Bone marrow (tissue), 2 donors: ENCODE measurements at regions not wholly inside any gene's neighbourhood (a gene's known extent, or its start where the extent isn't known, plus 50 kb on each side); places are given as distances from the start of the nearest gene placed in this dataset.

ENCODE experiments used
- DNase-seq, 2 donors: peaks; one replicate each; lab custom pipeline; 2025; lab: John Stamatoyannopoulos, UW

DNA sequence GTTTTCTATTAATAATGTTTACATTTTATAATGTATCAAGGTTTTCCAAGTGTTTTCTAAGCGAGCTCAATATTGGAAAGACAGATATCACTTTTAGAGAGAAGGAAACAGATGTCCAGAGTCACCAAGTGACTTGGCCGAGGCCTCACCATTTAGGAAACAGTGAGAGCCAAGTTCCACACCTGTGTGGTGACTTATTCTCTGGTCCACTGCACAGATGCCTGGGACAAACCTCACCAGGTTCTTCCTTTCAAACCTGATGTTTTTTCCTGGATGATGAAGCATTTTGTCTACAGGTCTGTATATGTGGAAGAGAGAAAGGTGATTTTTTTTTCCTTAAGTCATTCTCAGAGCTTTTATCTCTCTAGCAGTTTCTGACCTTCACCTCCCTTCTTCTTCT, 280.7 kb downstream of the LPIN1 start:
- no peak for DNase-seq

DNA sequence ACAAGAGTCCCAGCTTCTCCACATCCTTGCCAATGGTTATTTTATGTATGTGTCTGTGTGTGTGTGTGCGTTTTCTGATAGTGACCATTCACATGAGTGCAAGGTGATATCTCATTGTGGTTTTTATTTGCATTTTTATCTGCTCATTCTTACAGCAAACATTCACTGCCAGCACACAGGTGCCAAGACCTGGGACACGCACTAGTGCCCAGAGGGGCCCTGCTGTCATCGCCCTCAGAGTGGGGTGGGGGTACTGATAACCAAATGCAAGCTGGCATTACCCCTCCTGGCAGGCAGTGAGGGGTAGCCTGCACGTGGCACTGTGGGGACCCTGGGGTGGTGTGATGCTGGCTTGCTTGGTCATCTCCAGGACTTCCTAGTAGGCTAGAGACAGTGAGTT, 285.4 kb downstream of the LPIN1 start:
- no peak for DNase-seq

DNA sequence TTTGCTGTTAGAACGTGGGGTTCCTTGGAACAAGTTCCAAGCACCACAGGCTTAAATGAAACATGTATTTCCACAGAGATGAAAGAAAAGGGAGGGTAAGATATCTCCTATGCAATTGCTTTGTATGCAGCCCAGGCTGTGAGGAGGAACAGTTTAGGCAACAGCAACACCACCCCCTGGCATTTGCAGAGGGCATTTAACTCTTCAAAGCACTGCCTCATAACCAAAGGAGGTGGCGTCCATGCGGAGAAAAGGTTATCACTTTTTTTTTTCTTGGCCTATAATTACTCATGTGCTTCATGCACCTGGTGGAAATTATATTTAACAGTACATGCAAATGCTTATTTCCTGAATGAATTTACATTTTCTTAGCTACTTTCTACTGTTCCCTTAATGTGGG, 286.0 kb downstream of the LPIN1 start:
- DNase-seq: no peak

DNA sequence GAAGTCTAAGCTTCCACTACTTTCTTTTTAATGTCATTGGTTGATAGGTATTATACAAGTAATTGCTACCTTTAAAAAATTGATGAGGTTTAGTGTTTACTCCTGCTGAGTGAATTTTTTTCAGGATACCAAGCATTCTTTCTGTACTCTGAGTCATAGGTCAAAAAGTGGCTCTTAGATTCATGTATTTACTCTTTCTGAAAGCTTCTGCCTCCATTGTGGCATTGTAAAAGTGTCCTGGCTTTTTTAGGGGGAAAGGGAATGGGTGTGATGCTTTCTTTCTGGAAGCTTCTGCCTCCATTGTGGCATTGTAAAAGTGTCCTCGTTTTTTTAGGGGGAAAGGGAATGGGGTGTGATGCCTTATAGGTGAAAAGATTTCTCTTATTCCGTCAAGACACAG, 286.5 kb downstream of the LPIN1 start:
- DNase-seq: no peak

DNA sequence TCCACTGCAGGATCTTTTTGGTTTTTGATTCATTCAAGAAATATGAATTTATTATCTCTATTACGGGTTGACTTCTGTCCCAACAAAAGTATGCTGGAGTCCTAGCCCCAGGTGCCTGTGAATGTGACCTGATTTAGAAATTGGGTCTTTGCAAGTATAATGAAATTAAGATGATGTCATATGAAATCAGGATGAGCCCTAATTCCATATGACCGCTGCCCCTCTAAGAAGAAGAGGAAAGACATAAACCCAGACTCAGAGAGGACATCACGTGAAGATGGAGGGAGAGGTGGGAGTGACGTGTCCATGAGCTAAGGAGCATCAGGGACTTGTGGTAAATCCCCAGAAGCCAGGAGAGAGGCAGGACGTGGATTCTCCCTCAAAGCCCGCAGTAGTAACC, 287.1 kb downstream of the LPIN1 start:
- no peak for DNase-seq

DNA sequence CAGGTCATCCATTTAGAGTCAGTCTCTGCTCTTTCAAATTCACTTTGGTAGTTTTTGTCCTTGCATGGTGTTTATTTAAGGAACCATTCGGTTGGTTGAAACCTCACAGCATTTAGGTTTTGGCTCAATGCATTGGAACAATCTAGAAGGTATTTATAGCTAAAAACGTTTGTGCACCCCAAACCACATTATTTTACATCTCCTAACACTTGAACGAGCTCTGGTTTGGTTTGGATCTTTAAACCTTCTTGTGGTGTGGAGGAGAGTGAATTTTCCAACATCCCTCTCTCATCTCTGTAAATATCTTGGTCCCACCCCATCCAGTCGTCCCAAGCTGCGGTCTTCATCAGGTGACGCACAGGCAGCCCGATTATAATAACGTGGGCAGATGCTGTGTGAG, 287.9 kb downstream of the LPIN1 start:
- DNase-seq: no peak

DNA sequence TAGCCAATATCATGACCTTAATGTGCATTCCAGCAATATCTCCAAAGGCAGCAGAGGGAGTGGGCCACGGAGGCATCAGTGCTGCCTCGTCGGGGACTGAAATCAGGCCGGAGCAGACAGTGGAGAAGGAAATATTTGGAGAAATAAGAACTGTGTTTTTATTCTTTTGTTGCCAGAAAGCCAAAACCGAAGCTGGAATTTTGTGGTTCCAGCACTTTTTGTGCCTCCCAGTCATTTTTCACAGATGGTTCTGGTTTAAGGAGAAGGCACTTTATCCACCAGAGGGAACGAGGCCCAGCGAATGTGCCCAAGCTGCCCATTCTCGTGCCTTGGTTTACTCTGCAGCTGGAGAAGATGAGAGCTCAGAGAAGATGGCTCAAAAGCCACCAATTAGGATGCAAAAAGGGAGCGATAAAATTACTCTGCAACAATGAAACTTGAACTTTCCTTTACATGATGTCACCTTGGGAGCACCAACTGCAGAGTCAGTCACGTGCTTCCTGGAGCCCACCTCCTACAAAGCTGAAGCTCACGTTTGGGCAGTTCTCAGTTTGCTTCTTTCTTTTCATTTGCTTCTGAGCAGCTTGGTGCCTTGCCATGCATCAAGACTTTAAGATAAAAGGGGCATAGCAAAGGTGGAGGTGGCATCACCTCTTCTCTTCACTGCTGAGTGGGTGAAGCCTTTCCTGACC, 288.7 kb downstream of the LPIN1 start:
- no peak for DNase-seq

DNA sequence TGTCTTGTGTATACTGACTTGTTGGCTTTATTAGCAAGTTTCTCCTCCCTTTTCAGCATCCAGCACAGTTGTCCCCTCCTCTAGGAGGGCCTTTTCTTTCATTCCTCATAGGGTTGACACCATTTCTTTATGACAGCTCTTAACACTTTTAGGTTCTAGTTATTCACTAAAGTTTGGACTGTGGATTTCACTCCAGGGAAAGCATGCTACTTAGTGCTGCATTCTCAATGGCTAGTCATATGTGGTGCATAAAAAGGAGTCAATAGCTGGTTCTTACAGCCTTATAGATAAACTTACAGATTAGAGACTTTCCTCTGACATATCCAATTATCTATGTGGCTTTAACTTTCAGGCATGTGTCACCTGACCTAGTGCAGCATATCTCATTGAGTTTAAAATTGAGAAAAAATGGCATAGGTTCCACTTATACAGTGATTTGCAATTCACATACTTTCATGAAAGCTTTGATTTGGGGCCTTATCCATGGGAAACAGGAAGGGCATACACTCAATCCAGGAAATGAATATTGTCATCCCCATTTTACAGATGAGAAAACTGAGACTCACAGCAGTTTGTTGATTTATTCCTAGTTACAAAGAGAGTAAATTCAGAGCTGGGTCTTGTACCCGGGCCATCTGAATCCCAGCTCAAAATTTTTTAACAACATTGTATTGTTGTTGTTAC, 289.7 kb downstream of the LPIN1 start:
- DNase-seq: no peak

DNA sequence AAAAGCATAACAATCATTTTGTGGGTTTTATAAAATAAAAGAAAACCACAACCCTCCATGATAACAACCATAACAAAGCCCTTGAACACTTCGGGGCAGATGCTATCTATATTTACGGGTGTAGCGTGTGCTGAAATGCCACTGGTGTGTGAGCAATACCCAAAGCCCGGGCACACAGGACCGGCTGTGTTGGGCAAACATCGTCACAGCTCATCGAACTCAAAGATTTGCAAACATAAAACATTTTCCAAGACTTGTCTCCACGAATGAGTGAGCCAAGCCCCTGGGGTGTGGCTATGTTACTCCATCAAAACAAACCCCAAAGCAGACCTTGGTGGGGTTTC, 290.2 kb downstream of the LPIN1 start:
- no peak for DNase-seq

DNA sequence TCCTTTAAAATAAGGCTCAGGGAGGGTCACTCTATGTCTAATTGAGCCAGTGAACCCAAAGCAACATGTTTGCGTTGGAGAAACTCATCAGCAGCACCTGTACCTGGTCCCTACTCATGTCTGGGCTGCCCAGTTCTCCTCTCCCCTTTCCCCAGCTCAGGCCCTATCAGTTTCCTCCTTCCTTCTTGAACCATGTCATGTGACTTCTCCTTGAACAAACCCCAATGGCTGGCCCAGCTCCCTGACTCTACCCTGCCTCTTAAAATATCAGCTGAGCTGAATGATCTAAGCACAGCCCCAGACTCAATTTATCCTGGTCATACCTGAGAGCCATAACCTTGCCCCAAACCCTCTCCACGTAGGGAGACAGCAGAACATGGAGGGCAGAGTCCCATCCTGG, 290.9 kb downstream of the LPIN1 start:
- DNase-seq: no peak

DNA sequence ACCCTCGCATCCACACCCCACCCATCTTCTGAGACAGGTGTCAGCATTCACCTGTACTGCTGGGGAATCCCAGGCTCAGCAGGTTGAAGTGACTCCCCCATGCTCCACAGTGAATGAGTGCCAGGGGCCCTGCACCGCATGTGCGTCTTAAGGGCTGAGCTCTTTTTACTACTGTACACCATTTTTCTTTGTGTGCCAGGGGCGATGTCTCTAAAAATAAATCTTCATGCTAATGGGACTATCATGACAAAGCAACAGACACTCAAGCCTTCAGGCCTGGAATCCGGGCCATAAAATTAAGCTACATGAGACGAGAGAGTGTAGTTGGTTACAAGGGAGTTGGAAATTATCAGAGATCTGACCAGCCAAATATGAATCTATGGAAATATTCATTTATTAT, 294.8 kb downstream of the LPIN1 start:
- no peak for DNase-seq

DNA sequence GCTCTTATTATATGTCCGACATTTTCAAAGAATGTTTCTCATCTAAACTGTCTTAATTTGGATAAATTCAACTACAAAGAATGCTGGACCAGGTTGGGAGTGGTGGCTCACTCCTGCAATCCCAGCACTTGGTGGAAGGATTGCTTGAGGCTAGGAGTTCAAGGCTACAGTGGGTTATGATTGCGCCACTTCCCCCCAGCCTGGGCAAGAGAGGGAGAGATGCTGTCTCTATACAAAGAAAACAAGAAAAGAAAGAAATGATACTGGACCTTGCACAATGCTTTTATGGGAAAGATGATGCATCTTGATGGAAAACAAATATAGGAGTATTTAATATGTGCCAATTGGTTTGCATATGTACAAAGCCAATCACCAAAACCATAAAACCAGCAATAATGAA, 296.7 kb downstream of the LPIN1 start:
- no peak for DNase-seq

DNA sequence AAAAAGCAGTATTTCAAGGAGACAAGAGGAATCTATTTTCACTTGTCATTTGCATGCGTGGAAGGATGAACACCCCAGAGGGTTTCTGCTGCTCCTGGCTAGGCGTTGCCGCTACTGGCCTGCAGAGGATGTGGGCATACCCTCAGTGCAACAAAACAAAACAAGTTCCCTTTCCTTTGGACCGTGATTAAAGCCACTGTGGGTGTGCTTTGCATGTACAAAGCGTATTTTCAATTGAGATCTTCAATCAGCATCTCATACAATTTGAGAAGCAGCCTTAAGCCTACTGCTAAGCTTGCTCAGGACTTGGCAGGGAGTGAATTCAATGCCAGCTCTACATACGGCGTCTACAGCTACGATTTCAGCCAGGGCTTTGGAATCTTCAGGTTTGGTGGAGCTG, 298.4 kb downstream of the LPIN1 start:
- DNase-seq: peak in 1 of 2 donors; percentile 47

DNA sequence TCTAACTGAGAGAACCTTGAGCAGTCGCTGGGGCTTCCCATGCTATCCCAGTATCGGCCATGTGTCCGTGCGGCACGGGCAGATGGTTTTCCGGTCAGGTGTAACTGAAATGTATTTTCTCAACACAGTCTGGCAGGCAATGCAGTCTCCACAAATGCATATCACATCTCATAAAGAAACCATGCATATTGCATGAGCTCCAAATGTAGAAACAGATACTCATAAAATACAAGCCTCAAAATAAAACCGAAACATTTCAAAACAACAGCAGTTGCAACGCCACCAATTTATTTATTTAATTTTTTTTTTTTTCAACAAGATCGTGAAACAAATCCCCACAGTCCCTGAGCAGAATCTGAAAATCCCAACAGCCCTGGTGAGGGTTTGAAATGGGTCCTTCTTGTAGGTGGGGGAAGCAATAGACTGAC, 299.4 kb downstream of the LPIN1 start:
- no peak for DNase-seq

DNA sequence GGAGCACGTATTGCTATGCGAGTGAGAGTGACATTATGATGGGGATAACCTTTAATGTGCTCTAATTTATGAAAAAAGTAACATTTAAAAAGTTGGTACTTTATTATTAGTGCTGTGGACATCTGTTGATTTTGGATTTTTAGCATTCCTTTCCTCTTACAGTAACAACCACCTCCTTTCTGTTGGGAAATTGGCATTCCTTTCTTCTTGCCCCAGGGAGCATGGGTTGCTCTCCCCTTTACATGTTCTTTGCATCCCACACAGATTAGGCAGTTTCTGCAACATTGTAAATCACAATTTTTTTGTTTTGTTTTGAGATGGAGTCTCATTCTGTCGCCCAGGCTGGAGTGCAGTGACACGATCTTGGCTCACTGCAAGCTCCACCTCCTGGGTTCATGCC, 300.2 kb downstream of the LPIN1 start:
- no peak for DNase-seq

DNA sequence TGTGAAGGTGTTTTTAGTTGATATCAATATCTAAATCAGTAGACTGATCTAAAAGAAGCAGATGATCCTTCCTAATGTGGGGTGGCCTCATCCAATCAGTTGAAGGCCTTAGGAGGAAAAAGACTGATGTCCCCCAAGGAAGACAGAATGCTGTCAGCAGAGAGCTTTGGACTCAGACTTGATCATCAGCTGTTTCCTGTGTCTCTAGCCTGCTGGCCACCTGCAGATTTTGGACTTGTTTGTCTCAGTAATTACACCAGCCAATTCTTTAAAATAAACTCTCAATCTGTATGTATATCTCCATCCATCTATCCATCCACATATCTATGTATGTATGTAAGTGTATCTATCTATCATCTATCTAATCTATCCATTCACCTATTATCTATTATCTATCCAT, 301.3 kb downstream of the LPIN1 start:
- DNase-seq: no peak

DNA sequence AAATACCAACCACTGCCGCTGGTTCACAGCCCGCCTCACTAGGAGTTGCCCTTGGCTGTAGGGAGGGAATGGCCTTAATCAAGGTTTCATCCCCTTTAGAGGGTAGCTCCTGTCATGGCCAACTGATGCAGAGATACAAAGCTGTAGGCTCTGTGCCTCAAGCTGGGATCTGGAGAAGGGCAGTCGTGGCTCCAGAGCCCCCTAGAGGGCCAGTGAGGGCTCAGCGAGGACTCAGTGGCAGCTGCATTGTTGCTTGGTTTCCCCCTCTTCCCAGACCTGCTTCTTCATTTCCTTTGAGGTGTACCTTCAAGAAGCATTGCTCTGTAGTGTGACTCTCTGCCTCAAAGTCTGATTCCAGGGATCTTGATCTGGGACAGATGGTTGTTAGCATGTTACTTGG, 302.1 kb downstream of the LPIN1 start:
- DNase-seq: no peak

DNA sequence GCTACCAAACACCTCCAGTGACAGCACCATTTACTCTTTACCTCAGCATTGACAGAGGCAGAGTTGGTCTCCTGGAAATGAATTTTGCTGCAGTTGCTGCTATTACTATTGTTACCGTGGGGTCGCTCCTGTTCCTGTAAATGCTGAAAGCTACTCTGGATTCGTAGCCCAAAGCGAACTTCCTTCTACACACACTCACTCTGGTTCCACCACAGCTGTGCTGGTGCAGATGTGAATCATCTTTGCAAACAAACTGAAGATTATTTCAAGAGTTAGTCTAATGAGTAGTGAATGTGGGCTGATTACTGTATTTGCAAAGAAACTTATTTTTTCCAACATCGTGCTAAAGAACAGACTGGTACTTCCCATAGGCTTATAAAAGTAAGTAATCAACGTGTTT, 304.0 kb downstream of the LPIN1 start:
- DNase-seq: peak in 1 of 2 donors; percentile 97

DNA sequence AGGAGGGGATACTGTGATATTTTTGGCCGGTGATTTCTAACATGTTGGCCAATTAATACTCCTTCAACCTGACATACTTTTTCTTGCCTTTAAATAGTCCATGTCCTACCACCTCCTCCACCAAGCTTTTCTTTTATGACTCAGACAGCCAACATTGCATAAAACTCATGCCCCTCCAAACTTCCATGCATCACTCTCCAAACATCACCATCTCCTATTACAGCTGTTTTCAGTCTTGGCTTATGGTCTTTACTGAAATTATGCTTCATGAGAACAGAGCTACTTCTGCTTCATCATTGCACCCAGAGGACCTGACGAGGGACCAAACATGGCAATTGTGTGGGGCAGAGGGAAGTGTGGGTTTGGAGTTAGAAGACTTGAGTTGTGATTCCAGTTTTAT, 305.4 kb downstream of the LPIN1 start:
- DNase-seq: no peak

DNA sequence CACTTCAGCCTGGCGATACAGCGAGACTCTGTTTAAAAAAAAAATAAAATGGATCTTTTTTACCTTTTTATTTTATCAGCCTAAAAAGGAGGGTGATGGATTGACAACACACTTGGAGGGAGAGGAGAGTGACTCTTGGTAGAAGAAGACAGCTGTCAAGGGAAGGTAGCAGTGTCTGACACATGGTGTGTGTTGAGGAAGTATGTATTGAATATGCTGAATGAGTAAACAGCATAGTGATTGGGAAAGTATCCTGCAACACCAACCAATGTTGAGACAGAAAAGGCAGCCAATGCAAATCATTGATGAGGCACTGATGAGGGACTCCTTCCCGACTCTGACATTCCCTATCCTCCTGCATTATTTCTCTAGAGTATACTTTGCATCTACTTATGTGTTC, 306.4 kb downstream of the LPIN1 start:
- no peak for DNase-seq

DNA sequence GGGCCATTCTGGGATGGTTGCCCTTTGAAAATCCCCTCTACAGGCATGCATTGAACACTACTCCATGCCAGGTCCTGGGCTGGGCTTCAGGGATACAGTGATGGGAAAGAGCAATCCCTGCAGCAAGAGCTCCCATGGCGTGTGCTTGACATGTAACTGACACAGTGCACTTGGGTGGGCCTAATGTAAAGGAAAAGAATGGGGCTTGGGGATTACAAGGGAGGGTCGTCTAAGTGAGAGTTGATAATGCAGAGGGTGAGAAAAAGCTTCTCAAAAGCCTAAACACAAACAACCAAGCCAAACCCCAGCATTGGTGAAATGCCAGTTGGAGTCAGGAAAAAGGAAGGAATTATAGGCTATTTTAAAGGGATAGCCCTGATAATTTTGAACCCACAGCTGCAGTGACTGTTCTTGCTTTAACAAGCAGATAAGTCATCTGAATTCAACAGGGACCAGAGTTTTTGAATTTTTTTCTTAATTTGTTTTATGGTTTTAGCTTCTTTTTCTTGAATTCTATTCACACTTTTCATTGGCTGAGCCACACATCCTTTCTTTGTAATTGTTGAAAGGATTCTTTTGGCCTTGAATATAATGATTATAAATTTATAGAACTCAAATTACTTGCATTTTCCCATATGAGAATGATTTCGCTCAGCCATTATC, 308.7 kb downstream of the LPIN1 start:
- no peak for DNase-seq

DNA sequence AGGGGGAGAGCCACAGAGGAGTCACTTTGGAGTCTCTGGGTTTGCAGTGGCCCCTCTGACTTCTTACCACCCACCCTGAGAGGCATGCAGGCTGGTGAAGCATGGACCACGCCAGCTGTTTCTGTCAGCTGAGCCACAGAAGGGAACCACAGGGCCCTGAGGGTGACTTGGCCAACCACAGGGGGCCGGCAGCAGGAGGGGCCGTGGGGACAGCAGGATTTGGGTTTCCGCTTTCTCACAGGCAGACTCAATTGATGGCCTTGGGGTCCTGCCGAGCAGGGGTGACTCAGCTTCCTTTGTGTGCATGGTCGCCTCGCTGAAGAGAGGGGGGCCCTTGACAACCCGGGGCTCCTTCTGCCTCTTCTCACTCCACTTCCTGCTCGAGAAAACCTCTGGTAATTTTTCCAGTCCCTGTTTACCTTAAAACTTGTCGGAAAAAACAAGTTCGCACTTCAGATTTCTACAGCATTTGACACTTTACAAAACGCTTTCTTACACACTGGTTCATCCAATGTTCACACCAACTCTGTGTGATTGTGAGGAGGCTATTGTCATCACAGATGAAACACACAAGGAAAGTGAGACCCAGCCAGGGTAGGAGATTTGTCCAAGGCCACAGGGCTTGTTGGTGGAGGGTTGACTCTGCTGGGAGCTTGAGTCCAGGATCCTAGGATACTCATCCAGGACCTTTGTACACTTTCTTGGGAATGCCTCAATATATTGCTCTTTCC, 311.2 kb downstream of the LPIN1 start:
- peak; percentile 46 to 98 for DNase-seq
